ENCODE measurements at regions not wholly inside any gene's neighbourhood (a gene's known extent, or its start where the extent isn't known, plus 50 kb on each side); places are given as distances from the start of the nearest gene placed in this dataset.

- Histone ChIP-seq H3K79me1 (ENCODE audit: insufficient read depth, low read depth, low read length, poor library complexity, severe bottlenecking) (no peaks in the 10 kb centered on the region), H3T11ph (ENCODE audit: low read length) (no peak overlapping the region), H2BK5ac (ENCODE audit: insufficient read length, low read length) (no peak overlapping the region), H3K27me3 (ENCODE audit: insufficient read depth, low read length) (no peaks in the 10 kb centered on the region), H3K14ac (ENCODE audit: insufficient read depth, low read length) (no peak overlapping the region), H2AK5ac (ENCODE audit: insufficient read length, low read length) (no peak overlapping the region), H3K79me2 (ENCODE audit: insufficient read depth, low read length) (no peaks in the 10 kb centered on the region), H2AFZ (ENCODE audit: low read length) (no peak overlapping the region), H3K23ac (ENCODE audit: insufficient read length, low read depth, low read length) (no peak overlapping the region), H3K27ac (ENCODE audit: insufficient read length, low read depth, low read length) (no peak overlapping the region), H3K4ac (ENCODE audit: low read depth, low read length) (no peak overlapping the region), H2BK20ac (ENCODE audit: low read depth, low read length, poor library complexity, severe bottlenecking) (no peak overlapping the region), H3K56ac (ENCODE audit: insufficient read length, low read depth, low read length) (no peak overlapping the region), H2BK15ac (ENCODE audit: low read depth, low read length) (no peak overlapping the region), H4K8ac (replicated peaks; ENCODE audit: insufficient read length, low read depth, low read length) (no peak overlapping the region), H2BK120ac (ENCODE audit: low read depth, low read length, poor library complexity, severe bottlenecking) (no peak overlapping the region), H4K20me1 (ENCODE audit: control insufficient read depth, insufficient read depth, insufficient read length) (no peaks in the 10 kb centered on the region), H3K4me2 (ENCODE audit: insufficient read depth, insufficient read length, low read length) (no peak overlapping the region), H3K18ac (ENCODE audit: insufficient read length, low read depth, low read length) (no peak overlapping the region), H3K23me2 (ENCODE audit: insufficient read length, low read depth, low read length, poor library complexity, severe bottlenecking) (no peaks in the 10 kb centered on the region), H4K91ac (ENCODE audit: insufficient read length, low read depth, low read length) (no peak overlapping the region), H3K9ac (ENCODE audit: extremely low read depth, insufficient read length, low read length) (no peak overlapping the region), H3K9me3 (ENCODE audit: control insufficient read depth, low read depth, low read length) (no peaks in the 10 kb centered on the region), H2BK12ac (ENCODE audit: insufficient read length, low read depth, low read length) (no peak overlapping the region), H4K5ac (ENCODE audit: insufficient read length, low read depth, low read length) (no peak overlapping the region), H3K4me1 (ENCODE audit: insufficient read depth, low read length) (no peaks in the 10 kb centered on the region)
- H3K27ac Mint-ChIP-seq = no peak overlapping the region
- H3K36me3 Mint-ChIP-seq (ENCODE audit: insufficient read depth in 1 of 3, low read depth in 3 of 3) = peaks cover 0 to 7% (median 4%) of the 10 kb centered on the region in 3 experiments; a peak in 5 of 7 replicates
- TF ChIP-seq CTCF (conservative IDR thresholded peaks at IDR 0.05) = no peak
- no peak overlapping the region for H3K4me3 Mint-ChIP-seq
- no peak for DNase-seq
- H3K27me3 Mint-ChIP-seq (ENCODE audit: low read depth) = peaks cover 8% of the 10 kb centered on the region
- peaks cover 6 to 11% of the 10 kb centered on the region in 2 experiments for H3K9me3 Mint-ChIP-seq
- peaks cover 0 to 3% of the 10 kb centered on the region in 2 experiments; a peak in 1 of 4 replicates for H3K4me1 Mint-ChIP-seq
- no CpG with 5 or more reads among the region's 2 CpGs for WGBS (ENCODE audit: extremely low coverage, insufficient read length, low lambda C conversion rate)
Measured at GRCh38 chr10:29776246-29776645, 141.5 kb upstream of the SVIL start.
